Adrenal gland (tissue), 5 donors: ENCODE measurements at regions not wholly inside any gene's neighbourhood (a gene's known extent, or its start where the extent isn't known, plus 50 kb on each side); places are given as distances from the start of the nearest gene placed in this dataset.

Experiments
- CTCF ChIP-seq, 6 experiments: fragments of 450-650 bp in 4 of 6; fragments of 200-600 bp in 2 of 6; sonication (generic) in 1 of 6; IDR thresholded peaks; 1 replicate in 5 of 6; 2 replicates in 1 of 6; pipeline versions ENCODE4 v1.5.1 to v1.8.0; 2016 to 2021; ENCODE audit warnings: antibody characterized with exemption in 6 of 6, mild to moderate bottlenecking in 2 of 6, moderate library complexity in 1 of 6
- POLR2A ChIP-seq, 2 donors: fragments of 450-650 bp; IDR thresholded peaks; one replicate each; pipeline ENCODE4 v1.6.1; 2017; ENCODE audit warnings: antibody characterized with exemption in 2 of 2, mild to moderate bottlenecking in 2 of 2, moderate library complexity in 1 of 2
- donor health status: DM: no; HTN: no; CAD: no.

- TF ChIP-seq POLR2A (IDR thresholded peaks at IDR 0.05) (no peak), CTCF (IDR thresholded peaks at IDR 0.05) (no peak)
Measured at GRCh38 chr4:124427095-124427767, 285.3 kb downstream of the ANKRD50 start.
